ENCODE measurements at regions not wholly inside any gene's neighbourhood (a gene's known extent, or its start where the extent isn't known, plus 50 kb on each side); places are given as distances from the start of the nearest gene placed in this dataset.

- Histone ChIP-seq H3K27me3 (no peaks in the 10 kb centered on the region), H3K4me3 (no peak overlapping the region), H3K36me3 (no peaks in the 10 kb centered on the region), H3K27ac (no peak overlapping the region), H3K9me3 (no peaks in the 10 kb centered on the region), H3K4me1 (no peaks in the 10 kb centered on the region)
- DNase-seq = no peak
- intact Hi-C loops (cut with DNase I; ENCODE audit: low total_unique reads) = no loop called here
- no peak for TF ChIP-seq POLR2A (IDR thresholded peaks at IDR 0.05)
Measured at GRCh38 chr18:57286949-57287348, 65.4 kb upstream of the ST8SIA3 start.

GRCh38 chr18:57287766-57288165 lies 64.6 kb upstream of the ST8SIA3 start:
- no peaks in the 10 kb centered on the region for H3K27me3 ChIP-seq
- H3K4me3 ChIP-seq = no peak overlapping the region
- no peaks in the 10 kb centered on the region for H3K4me1 ChIP-seq

GRCh38 chr18:57294547-57294946 lies 57.8 kb upstream of the ST8SIA3 start:
- H3K4me1 ChIP-seq = no peaks in the 10 kb centered on the region
- H3K9me3 ChIP-seq = no peaks in the 10 kb centered on the region
- DNase-seq = no peak
- TF ChIP-seq CTCF (IDR thresholded peaks at IDR 0.05) = no peak
- no peak for TF ChIP-seq POLR2A (IDR thresholded peaks at IDR 0.05)
- no peak overlapping the region for H3K4me3 ChIP-seq
- H3K27ac ChIP-seq = no peak overlapping the region
- no peaks in the 10 kb centered on the region for H3K36me3 ChIP-seq
- intact Hi-C loops (cut with DNase I; ENCODE audit: low total_unique reads) = no loop called here
- H3K27me3 ChIP-seq = no peaks in the 10 kb centered on the region

More at GRCh38 chr18:57287766-57288165, 64.6 kb upstream of the ST8SIA3 start:
- DNase-seq = no peak
- Histone ChIP-seq H3K9me3 (no peaks in the 10 kb centered on the region), H3K36me3 (no peaks in the 10 kb centered on the region), H3K27ac (no peak overlapping the region)
- no peak for TF ChIP-seq POLR2A (IDR thresholded peaks at IDR 0.05)
- no peak for TF ChIP-seq CTCF (IDR thresholded peaks at IDR 0.05)
- intact Hi-C loops (cut with DNase I; ENCODE audit: low total_unique reads) = no loop called here

- no peaks in the 10 kb centered on the region for H3K4me1 ChIP-seq
- H3K4me3 ChIP-seq = no peak overlapping the region
- no peaks in the 10 kb centered on the region for H3K36me3 ChIP-seq
- intact Hi-C loops (cut with DNase I; ENCODE audit: low total_unique reads) = no loop called here
- TF ChIP-seq CTCF (IDR thresholded peaks at IDR 0.05) (no peak), POLR2A (IDR thresholded peaks at IDR 0.05) (no peak)
- no peak overlapping the region for H3K27ac ChIP-seq
- no peaks in the 10 kb centered on the region for H3K27me3 ChIP-seq
- H3K9me3 ChIP-seq = no peaks in the 10 kb centered on the region
- no peak for DNase-seq
Measured at GRCh38 chr18:57296336-57296735, 56.0 kb upstream of the ST8SIA3 start.

GRCh38 chr18:57297306-57297705 lies 55.1 kb upstream of the ST8SIA3 start:
- Histone ChIP-seq H3K27me3 (no peaks in the 10 kb centered on the region), H3K4me1 (no peaks in the 10 kb centered on the region), H3K4me3 (no peak overlapping the region), H3K27ac (no peak overlapping the region), H3K36me3 (no peaks in the 10 kb centered on the region), H3K9me3 (no peaks in the 10 kb centered on the region)
- no peak for DNase-seq
- TF ChIP-seq POLR2A (IDR thresholded peaks at IDR 0.05) (no peak), CTCF (IDR thresholded peaks at IDR 0.05) (no peak)
- intact Hi-C loops (cut with DNase I; ENCODE audit: low total_unique reads) = no loop called here

- no peaks in the 10 kb centered on the region for H3K36me3 ChIP-seq
- intact Hi-C loops (cut with DNase I; ENCODE audit: low total_unique reads) = no loop called here
- DNase-seq = no peak
- TF ChIP-seq POLR2A (IDR thresholded peaks at IDR 0.05) (no peak), CTCF (IDR thresholded peaks at IDR 0.05) (no peak)
- H3K4me3 ChIP-seq = no peak overlapping the region
- no peak overlapping the region for H3K27ac ChIP-seq
- H3K9me3 ChIP-seq = no peaks in the 10 kb centered on the region
- H3K27me3 ChIP-seq = no peaks in the 10 kb centered on the region
- H3K4me1 ChIP-seq = no peaks in the 10 kb centered on the region
Measured at GRCh38 chr18:57299931-57300330, 52.4 kb upstream of the ST8SIA3 start.
